Fibroblast of mammary gland (primary cell): ENCODE measurements at regions not wholly inside any gene's neighbourhood (a gene's known extent, or its start where the extent isn't known, plus 50 kb on each side); places are given as distances from the start of the nearest gene placed in this dataset.

Experiments used
- DNase-seq: peaks from one replicate; pipeline ENCODE4 v3.0.0-alpha.2; 2010; ENCODE audit warnings: low read depth
- H3K4me3 ChIP-seq: 2 replicates; pipeline ENCODE4 v1.5.1; 2011; ENCODE audit warnings: low read depth, mild to moderate bottlenecking, low read length, moderate library complexity; ENCODE audit not compliant: control insufficient read depth
- TF ChIP-seq, protein P1 (sequence below): conservative IDR thresholded peaks from 2 replicates; pipeline ENCODE4 v1.5.1; 2011; ENCODE audit warnings: low read depth, low read length, inconsistent platforms; ENCODE audit not compliant: control insufficient read depth, insufficient read depth

DNA sequence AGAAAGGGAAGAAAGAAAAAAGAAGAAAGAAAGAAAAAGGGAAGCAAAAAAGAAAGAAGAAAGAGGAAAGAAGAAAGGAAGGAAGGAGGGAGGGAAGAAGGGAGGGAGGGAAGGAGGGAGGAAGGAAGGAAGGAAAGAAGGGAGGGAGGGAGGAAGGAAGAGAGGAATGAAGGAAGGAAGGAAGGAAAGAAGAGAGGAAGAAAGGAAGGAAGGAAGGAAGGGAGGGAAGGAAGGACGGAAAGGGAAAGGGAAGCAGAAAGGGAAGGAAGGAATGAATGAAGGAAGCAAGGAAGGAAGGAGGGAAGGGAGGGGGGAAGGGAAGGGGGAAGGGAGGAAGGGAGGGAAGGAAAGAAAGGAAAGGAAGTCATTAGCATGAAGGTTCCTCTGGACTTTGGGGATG lies 452.9 kb downstream of the TFAP2B start:
- TF ChIP-seq, protein P1, sequence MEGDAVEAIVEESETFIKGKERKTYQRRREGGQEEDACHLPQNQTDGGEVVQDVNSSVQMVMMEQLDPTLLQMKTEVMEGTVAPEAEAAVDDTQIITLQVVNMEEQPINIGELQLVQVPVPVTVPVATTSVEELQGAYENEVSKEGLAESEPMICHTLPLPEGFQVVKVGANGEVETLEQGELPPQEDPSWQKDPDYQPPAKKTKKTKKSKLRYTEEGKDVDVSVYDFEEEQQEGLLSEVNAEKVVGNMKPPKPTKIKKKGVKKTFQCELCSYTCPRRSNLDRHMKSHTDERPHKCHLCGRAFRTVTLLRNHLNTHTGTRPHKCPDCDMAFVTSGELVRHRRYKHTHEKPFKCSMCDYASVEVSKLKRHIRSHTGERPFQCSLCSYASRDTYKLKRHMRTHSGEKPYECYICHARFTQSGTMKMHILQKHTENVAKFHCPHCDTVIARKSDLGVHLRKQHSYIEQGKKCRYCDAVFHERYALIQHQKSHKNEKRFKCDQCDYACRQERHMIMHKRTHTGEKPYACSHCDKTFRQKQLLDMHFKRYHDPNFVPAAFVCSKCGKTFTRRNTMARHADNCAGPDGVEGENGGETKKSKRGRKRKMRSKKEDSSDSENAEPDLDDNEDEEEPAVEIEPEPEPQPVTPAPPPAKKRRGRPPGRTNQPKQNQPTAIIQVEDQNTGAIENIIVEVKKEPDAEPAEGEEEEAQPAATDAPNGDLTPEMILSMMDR = no peak

DNA sequence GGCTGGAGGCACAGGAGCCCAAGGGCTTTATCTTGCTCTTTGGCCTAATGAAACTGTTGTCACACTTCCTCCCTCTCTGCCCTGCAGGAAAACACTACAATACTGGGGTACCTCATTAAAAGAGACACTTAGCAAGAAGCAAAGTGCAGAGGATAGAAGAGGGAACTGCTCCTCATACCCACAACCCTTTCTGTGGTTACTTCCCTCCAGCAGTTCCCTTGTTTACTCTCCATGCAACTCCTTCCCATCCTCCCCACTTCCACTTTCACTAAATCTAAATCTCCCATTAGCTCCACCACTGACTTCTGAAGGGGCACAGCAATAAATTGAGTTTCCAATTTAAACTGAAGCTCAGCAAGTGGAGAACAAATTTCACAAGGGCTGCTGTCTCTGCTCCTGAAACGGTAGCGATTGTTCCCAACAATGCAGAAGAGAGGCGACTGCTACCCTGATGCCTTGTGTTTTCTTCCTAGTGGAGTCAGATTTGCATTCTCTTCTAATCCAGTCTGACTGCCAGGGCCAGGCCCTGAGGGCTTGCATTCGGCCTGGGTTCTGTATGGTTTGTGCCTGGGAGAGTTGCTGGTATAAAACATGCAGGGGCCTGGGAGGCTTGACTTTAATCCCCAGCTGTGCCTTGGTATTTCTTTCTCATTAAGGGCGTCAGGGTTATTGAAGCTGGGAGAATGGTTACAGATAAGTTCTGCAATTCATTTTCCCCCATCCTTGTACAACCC lies 454.7 kb downstream of the TFAP2B start:
- no peak for DNase-seq
- TF ChIP-seq, protein P1 = no peak
- H3K4me3 ChIP-seq = no peak overlapping the region

More for the DNA sequence above, 452.9 kb downstream of the TFAP2B start:
- DNase-seq = no peak
- H3K4me3 ChIP-seq = no peak overlapping the region

DNA sequence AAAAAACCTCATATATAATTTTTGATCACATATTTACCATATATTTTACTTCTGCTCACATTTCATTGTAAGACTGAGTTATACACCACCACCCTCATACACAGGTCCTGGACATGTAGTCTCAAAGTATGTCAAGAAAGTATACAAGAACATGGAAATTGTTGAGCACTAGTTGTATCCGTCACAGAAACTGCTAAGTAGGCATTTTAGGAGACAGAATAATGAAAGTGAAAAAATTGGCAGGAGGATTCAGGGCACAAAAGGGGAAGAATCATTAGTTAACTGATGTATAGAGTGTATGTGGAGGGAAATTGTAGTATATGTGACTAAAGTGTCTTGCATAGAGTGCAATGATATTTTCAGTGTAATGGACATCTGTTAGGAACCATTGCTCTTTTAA lies 458.8 kb downstream of the TFAP2B start:
- no peak for DNase-seq
- TF ChIP-seq, protein P1 = no peak
- H3K4me3 ChIP-seq = no peak overlapping the region

DNA sequence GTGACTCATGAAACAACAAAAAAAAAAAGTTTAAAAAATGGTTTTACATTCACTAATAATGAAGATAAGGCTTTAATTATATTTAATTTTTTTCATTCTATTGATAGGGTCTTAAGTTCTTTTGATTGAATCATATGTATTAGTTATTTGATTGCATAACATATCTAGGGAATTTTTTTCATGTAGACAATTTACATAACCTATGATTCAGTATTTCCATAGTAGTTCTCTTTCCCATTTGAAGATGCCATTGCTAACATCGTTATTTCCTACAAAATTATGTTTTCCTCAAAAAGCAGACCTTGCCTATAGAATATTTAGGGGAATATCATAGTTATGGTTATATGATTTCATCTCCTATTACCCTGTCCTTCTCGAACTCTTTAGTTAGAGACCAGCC lies 463.4 kb downstream of the TFAP2B start:
- TF ChIP-seq, protein P1 = no peak
- no peak for DNase-seq
- H3K4me3 ChIP-seq = no peak overlapping the region

DNA sequence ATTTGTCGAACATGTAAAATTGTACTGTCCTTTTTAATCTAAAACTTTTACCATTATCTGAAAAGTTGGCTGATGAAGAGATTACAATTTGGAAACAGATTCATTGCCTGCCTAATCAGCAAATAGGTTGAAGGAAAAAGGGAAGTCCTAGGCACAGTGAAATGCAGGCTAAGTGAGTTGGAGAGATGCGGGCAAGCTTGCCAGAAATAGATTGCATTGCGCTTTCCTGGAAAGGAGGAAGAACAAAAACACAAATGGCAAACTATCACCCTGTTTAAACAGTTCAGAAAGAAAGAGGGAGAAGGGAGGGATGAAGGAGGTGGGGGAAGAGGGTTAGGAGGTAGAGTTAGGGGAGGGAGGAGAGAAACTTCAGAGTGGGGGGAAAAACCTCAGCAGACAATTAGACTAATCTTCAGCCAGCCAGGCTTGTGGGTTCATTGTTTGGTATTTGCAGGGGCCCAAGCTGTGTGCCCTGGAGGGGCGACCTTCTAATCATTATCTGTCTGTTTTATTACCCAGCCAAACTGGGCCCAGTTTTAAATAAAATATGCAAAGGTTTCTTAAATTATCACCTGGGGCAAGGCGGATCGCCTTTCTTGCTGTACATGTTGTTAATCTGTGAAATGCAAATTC lies 465.2 kb downstream of the TFAP2B start:
- TF ChIP-seq, protein P1 = no peak
- no peak for DNase-seq
- H3K4me3 ChIP-seq = no peak overlapping the region

DNA sequence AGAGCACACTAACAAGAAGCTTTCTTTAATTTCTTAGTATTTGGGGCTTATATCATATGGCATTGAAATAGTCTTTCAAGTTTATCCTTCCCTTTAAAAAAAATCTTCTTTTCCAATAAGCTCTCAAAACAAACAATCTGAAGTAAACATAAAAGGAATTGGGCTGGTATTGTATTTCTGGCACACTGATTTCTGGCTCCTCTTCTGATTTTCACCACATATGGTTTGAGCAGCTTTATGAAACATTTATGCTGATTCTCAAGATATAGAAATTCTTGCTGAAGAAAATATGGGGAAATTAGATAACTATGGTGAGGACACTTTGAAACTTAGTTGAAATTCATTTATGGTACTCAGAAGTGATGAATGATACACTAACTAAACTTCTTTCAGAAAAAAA lies 467.2 kb downstream of the TFAP2B start:
- no peak for DNase-seq
- no peak overlapping the region for H3K4me3 ChIP-seq
- TF ChIP-seq, protein P1 = no peak
